T-cell (primary cell): ENCODE measurements at regions not wholly inside any gene's neighbourhood (a gene's known extent, or its start where the extent isn't known, plus 50 kb on each side); places are given as distances from the start of the nearest gene placed in this dataset.

Source experiments
- ATAC-seq, 4 experiments: fragments of 200-7000 bp in 3 of 4; fragments of 150-1000 bp in 1 of 4; cut with Tn5 transposase; replicated peaks in 1 of 4; 1 replicate in 3 of 4; 2 replicates in 1 of 4; pipeline ENCODE4 v1.10.0; 2021; ENCODE audit warnings: moderate library complexity in 3 of 4, mild to moderate bottlenecking in 2 of 4, moderate number of reproducible peaks in 1 of 4
- CTCF ChIA-PET, 2 donors: fragments of 300-600 bp; sonication (Branson Sonifier 250); formaldehyde crosslinking; loops; one replicate each; lab custom pipeline; 2022; ENCODE audit warnings: antibody characterized with exemption in 2 of 2; lab: Charles Lee
- POLR2A ChIA-PET, 2 donors: fragments of 300-600 bp; sonication (Branson Sonifier 250); formaldehyde crosslinking; loops; one replicate each; lab custom pipeline; 2022; ENCODE audit warnings: antibody characterized with exemption in 2 of 2; lab: Charles Lee
- DNase-seq, 35 experiments: peaks; one replicate each; pipeline versions ENCODE4 v3.0.0 to v3.0.0-alpha.2; 2013 to 2023
- H3K27ac ChIP-seq: one replicate; pipeline ENCODE4 v1.5.1; 2013; ENCODE audit warnings: low read length
- H3K27me3 ChIP-seq, 2 experiments: replicated peaks in 1 of 2; 1 replicate in 1 of 2; 2 replicates in 1 of 2; pipeline versions ENCODE4 v1.6.1 to v1.7.0; 2013; ENCODE audit warnings: low read length in 1 of 2, mixed read lengths in 1 of 2; ENCODE audit not compliant: control insufficient read depth in 2 of 2, insufficient read depth in 2 of 2; ENCODE audit errors: extremely low read depth in 1 of 2
- H3K36me3 ChIP-seq, 2 donors: 1 replicate in 1 of 2; 2 replicates in 1 of 2; pipeline versions ENCODE4 v1.6.1 to v1.7.0; 2013; ENCODE audit warnings: low read length in 1 of 2; ENCODE audit not compliant: control insufficient read depth in 2 of 2, insufficient read depth in 1 of 2; ENCODE audit errors: extremely low read depth in 1 of 2
- H3K4me1 ChIP-seq, 2 experiments: 1 replicate in 1 of 2; 2 replicates in 1 of 2; pipeline versions ENCODE4 v1.6.1 to v1.7.0; 2013; ENCODE audit warnings: low read length in 2 of 2, mixed read lengths in 1 of 2; ENCODE audit not compliant: insufficient read depth in 2 of 2, control insufficient read depth in 1 of 2; ENCODE audit errors: extremely low read depth in 1 of 2
- H3K4me3 ChIP-seq, 2 donors: 1 replicate in 1 of 2; 2 replicates in 1 of 2; pipeline versions ENCODE4 v1.5.1 to v1.7.0; 2013; ENCODE audit warnings: mild to moderate bottlenecking in 2 of 2, low read length in 1 of 2, moderate library complexity in 1 of 2; ENCODE audit not compliant: control insufficient read depth in 1 of 2; ENCODE audit errors: extremely low read depth in 1 of 2
- H3K9me3 ChIP-seq: 2 replicates; pipeline ENCODE4 v1.7.0; 2013
- H3K27ac Mint-ChIP-seq, 2 donors: one replicate each; pipeline ENCODE4 v1.8.0; 2020 to 2021; ENCODE audit warnings: mild to moderate bottlenecking in 2 of 2, mixed read lengths in 2 of 2
- H3K27me3 Mint-ChIP-seq, 2 donors: one replicate each; pipeline ENCODE4 v1.8.0; 2021 to 2022; ENCODE audit warnings: mixed read lengths in 2 of 2
- H3K36me3 Mint-ChIP-seq: one replicate; pipeline ENCODE4 v1.8.0; 2021; ENCODE audit warnings: mixed read lengths
- H3K4me1 Mint-ChIP-seq, 3 donors: one replicate each; pipeline ENCODE4 v1.8.0; 2020 to 2022; ENCODE audit warnings: mixed read lengths in 3 of 3, mild to moderate bottlenecking in 1 of 3
- H3K4me3 Mint-ChIP-seq, 3 donors: one replicate each; pipeline ENCODE4 v1.8.0; 2020 to 2022; ENCODE audit warnings: mild to moderate bottlenecking in 3 of 3, mixed read lengths in 3 of 3, moderate library complexity in 3 of 3
- H3K9me3 Mint-ChIP-seq, 3 donors: one replicate each; pipeline ENCODE4 v1.8.0; 2020 to 2022; ENCODE audit warnings: mixed read lengths in 3 of 3
- WGBS: methylation state at CpG from one replicate; pipeline ENCODE4 v1.1.5; 2013; ENCODE audit warnings: missing lambda C conversion rate; ENCODE audit not compliant: insufficient coverage; 5-methylcytosine and 5-hydroxymethylcytosine counted together

- H3K27me3 Mint-ChIP-seq: peaks cover 0 to 3% of the 10 kb centered on the region in 2 donors
These were observed 75.3 kb downstream of the TMEM167A start for GRCh38 chr5:83001796-83002381.

GRCh38 chr5:83000922-83001321, 76.3 kb downstream of the TMEM167A start:
- no peaks in the 10 kb centered on the region for H3K36me3 Mint-ChIP-seq
- ATAC-seq: no peak
- Histone ChIP-seq H3K36me3 (no peaks in the 10 kb centered on the region), H3K4me1 (no peaks in the 10 kb centered on the region), H3K9me3 (no peaks in the 10 kb centered on the region), H3K27ac (no peak overlapping the region), H3K27me3 (no peaks in the 10 kb centered on the region), H3K4me3 (no peak overlapping the region)
- CTCF ChIA-PET: interaction anchor here in 1 of 2 donors (0.5 kb wide), 1 partner anchor 647 kb away, joined by 4 read pairs; no protein-coding TSS in a partner anchor
- no peak overlapping the region for H3K4me3 Mint-ChIP-seq
- no CpG with 5 or more reads among the region's 1 CpG for WGBS
- POLR2A ChIA-PET: no interaction called here
- H3K4me1 Mint-ChIP-seq: no peaks in the 10 kb centered on the region
- H3K27ac Mint-ChIP-seq: no peak overlapping the region
- H3K27me3 Mint-ChIP-seq: peaks cover 0 to 2% of the 10 kb centered on the region in 2 donors
- H3K9me3 Mint-ChIP-seq: no peaks in the 10 kb centered on the region
- DNase-seq: no peak

More at GRCh38 chr5:83001796-83002381, 75.3 kb downstream of the TMEM167A start:
- WGBS: 62% methylated on average over 3 of the region's 9 CpGs
- ATAC-seq (no peak), DNase-seq (no peak)
- no peaks in the 10 kb centered on the region for H3K36me3 Mint-ChIP-seq
- POLR2A ChIA-PET: no interaction called here
- H3K4me3 Mint-ChIP-seq: no peak overlapping the region
- CTCF ChIA-PET: no interaction called here
- no peaks in the 10 kb centered on the region for H3K4me1 Mint-ChIP-seq
- H3K27ac Mint-ChIP-seq: no peak overlapping the region
- H3K9me3 Mint-ChIP-seq: no peaks in the 10 kb centered on the region
- no peak overlapping the region for H3K4me3 ChIP-seq
- no peak overlapping the region for H3K27ac ChIP-seq
- H3K4me1 ChIP-seq: no peaks in the 10 kb centered on the region
- no peaks in the 10 kb centered on the region for H3K9me3 ChIP-seq
- H3K36me3 ChIP-seq: no peaks in the 10 kb centered on the region
- no peaks in the 10 kb centered on the region for H3K27me3 ChIP-seq

DNA sequence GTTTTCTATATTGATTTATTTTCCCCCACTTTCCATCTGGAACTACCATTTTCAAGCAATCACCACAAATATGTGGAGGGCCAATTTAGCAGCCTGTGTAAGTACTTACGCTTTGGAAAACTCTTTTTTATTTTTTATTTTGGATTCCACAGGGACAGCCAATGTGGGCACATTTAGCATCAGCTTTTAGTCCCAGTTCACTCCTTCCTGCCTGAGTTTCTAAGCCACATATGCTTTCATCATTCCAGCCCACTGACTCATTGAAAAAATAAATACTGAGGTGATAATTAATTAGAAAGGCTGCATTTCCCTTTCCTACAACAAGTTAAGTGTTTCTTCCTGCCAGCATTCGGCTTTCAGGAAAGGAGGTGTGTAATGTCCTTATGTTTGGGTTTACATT, 76.8 kb downstream of the TMEM167A start:
- ATAC-seq (no peak), DNase-seq (no peak)
- Histone ChIP-seq H3K4me1 (no peaks in the 10 kb centered on the region), H3K27ac (no peak overlapping the region), H3K9me3 (no peaks in the 10 kb centered on the region), H3K27me3 (no peaks in the 10 kb centered on the region), H3K4me3 (no peak overlapping the region), H3K36me3 (no peaks in the 10 kb centered on the region)
- CTCF ChIA-PET: interaction anchor here in 1 of 2 donors (0.5 kb wide), 1 partner anchor 646 kb away, joined by 4 read pairs; no protein-coding TSS in a partner anchor
- no peaks in the 10 kb centered on the region for H3K9me3 Mint-ChIP-seq
- no peaks in the 10 kb centered on the region for H3K36me3 Mint-ChIP-seq
- WGBS: no CpG with 5 or more reads among the region's 2 CpGs
- POLR2A ChIA-PET: no interaction called here
- no peaks in the 10 kb centered on the region for H3K4me1 Mint-ChIP-seq
- no peak overlapping the region for H3K27ac Mint-ChIP-seq
- no peak overlapping the region for H3K4me3 Mint-ChIP-seq
- no peaks in the 10 kb centered on the region for H3K27me3 Mint-ChIP-seq

GRCh38 chr5:82993416-82993815, 83.8 kb downstream of the TMEM167A start:
- ATAC-seq: no peak
- no peak overlapping the region for H3K27ac ChIP-seq
- H3K4me1 Mint-ChIP-seq: no peaks in the 10 kb centered on the region
- no peak overlapping the region for H3K4me3 Mint-ChIP-seq
- H3K9me3 ChIP-seq: no peaks in the 10 kb centered on the region
- ChIA-PET CTCF (no interaction called here), POLR2A (no interaction called here)
- peaks cover 0 to 2% of the 10 kb centered on the region in 2 experiments for H3K27me3 ChIP-seq
- WGBS: no CpG with 5 or more reads among the region's 1 CpG
- no peak overlapping the region for H3K27ac Mint-ChIP-seq
- H3K27me3 Mint-ChIP-seq: peaks cover 0 to 2% of the 10 kb centered on the region in 2 donors
- DNase-seq: no peak
- H3K9me3 Mint-ChIP-seq: no peaks in the 10 kb centered on the region
- no peaks in the 10 kb centered on the region for H3K36me3 Mint-ChIP-seq
- H3K4me1 ChIP-seq: no peaks in the 10 kb centered on the region
- no peak overlapping the region for H3K4me3 ChIP-seq
- no peaks in the 10 kb centered on the region for H3K36me3 ChIP-seq

- Histone ChIP-seq H3K4me3 (no peak overlapping the region), H3K27me3 (peaks cover 0 to 2% of the 10 kb centered on the region in 2 experiments), H3K27ac (no peak overlapping the region), H3K9me3 (no peaks in the 10 kb centered on the region), H3K4me1 (no peaks in the 10 kb centered on the region), H3K36me3 (no peaks in the 10 kb centered on the region)
- no peak overlapping the region for H3K4me3 Mint-ChIP-seq
- DNase-seq: no peak
- H3K9me3 Mint-ChIP-seq: no peaks in the 10 kb centered on the region
- H3K36me3 Mint-ChIP-seq: no peaks in the 10 kb centered on the region
- WGBS: 82% methylated on average over 4 of the region's 4 CpGs
- H3K4me1 Mint-ChIP-seq: no peaks in the 10 kb centered on the region
- no peak overlapping the region for H3K27ac Mint-ChIP-seq
- ATAC-seq: no peak
- POLR2A ChIA-PET: no interaction called here
- CTCF ChIA-PET: no interaction called here
- H3K27me3 Mint-ChIP-seq: peaks cover 0 to 2% of the 10 kb centered on the region in 2 donors
These were observed 84.5 kb downstream of the TMEM167A start for GRCh38 chr5:82992646-82993045.

DNA sequence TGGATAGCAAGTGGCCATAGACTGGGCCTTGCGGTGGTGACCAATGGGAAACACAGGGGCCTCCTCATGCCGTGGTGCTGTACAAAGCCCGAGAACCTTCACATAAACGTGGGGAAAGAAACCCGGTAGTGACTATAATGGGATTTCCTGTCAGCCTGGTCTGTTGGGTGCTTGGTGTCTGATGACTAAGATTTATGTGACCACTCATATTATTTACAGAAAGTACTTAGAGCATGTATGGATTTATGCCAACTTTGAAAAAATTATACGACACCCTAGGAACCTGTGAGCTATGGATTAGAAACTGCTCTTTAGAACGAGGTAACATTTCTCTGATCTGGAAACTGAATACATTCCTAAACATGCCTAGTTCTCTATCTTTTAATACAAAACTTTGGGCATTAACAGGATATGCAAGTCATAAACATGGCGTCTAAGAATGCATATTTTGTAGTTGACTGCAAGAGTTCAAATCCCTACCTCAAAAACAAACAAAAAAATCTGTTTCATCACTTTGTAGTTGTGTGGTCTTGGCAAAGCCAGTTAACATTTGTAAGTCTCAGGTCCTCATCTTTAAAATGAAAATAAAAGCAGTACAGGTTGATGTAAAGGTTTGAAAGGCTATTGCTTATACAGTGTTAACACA, 85.4 kb downstream of the TMEM167A start:
- H3K9me3 ChIP-seq: no peaks in the 10 kb centered on the region
- Mint-ChIP-seq H3K36me3 (no peaks in the 10 kb centered on the region), H3K4me1 (no peaks in the 10 kb centered on the region), H3K27ac (no peak overlapping the region), H3K27me3 (peaks cover 0 to 2% of the 10 kb centered on the region in 2 donors), H3K9me3 (no peaks in the 10 kb centered on the region), H3K4me3 (no peak overlapping the region)
- no peaks in the 10 kb centered on the region for H3K36me3 ChIP-seq
- POLR2A ChIA-PET: no interaction called here
- H3K27me3 ChIP-seq: peaks cover 0 to 2% of the 10 kb centered on the region in 2 experiments
- CTCF ChIA-PET: no interaction called here
- H3K27ac ChIP-seq: no peak overlapping the region
- H3K4me1 ChIP-seq: no peaks in the 10 kb centered on the region
- no CpG with 5 or more reads among the region's 8 CpGs for WGBS
- ATAC-seq (no peak), DNase-seq (no peak)
- no peak overlapping the region for H3K4me3 ChIP-seq
